ENCODE measurements at regions not wholly inside any gene's neighbourhood (a gene's known extent, or its start where the extent isn't known, plus 50 kb on each side); places are given as distances from the start of the nearest gene placed in this dataset.

DNA sequence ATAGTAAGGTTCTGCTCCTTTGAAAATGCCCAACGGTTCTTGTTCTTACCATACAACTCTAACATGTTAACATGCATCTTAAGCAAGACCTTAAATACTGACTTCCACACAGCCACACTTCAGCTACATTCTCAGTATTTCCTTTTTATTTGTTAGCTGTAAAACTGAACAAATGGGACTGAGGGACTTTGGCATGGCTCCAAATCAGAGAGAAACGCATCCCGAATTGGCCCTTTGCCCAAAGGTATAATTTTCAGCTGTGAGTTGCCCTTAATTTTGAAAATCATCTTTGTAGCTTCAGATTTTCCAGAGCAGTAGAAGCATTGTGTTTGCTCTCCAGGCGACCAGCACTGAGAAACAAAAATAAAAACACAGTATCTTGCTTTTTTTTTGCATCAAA is 56.4 kb downstream of the NEUROD6 start:
- no peak for DNase-seq
- intact Hi-C loops (cut with DNase I): no loop called here

- no peak for DNase-seq
- intact Hi-C loops (cut with DNase I): no loop called here
Measured at GRCh38 chr7:31271641-31272405, 68.7 kb downstream of the NEUROD6 start.

GRCh38 chr7:31267486-31267885 is 73.0 kb downstream of the NEUROD6 start:
- DNase-seq: no peak
- intact Hi-C loops (cut with DNase I): no loop called here

DNA sequence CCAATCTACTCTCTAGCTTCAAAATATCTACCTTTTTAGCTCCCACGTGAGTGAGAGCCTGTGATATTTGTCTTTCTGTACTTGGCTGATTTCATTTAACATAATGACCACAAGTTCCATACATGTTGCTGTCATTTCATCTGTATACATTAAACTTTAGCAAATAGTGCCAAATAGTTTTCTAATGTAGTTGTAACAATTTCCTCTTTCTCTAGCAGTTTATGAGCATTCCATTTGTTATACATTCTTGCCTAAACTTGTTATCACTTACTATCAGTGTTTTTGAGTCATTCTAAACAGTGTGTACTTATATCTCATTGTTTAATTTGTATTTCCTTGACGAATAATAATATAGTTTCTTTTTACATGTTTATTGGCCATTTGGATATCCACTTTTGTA is 77.2 kb downstream of the NEUROD6 start:
- intact Hi-C loops (cut with DNase I): no loop called here
- DNase-seq: no peak

DNA sequence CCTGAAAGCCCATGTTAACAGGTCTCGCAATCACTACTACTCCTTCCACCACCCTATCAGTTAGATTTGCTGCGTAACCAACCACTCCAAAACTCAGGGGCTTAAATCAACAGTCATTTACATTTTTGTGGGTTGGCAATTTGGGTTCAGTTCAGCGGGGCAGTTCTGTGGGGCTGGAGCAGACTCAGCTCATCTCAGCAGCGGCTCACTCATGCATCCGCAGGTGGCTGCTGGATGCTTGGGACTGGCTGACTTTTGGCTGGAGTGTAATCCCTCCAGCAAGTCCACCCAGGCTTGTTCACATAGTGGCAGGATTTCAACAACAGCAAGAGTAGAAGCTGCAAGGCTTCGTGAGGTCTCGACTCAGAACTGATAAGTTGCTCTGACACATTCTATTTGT is 79.2 kb downstream of the NEUROD6 start:
- DNase-seq: peak in 1 of 10 donors; percentile 81
- intact Hi-C loops (cut with DNase I): no loop called here

- intact Hi-C loops (cut with DNase I): no loop called here
- no peak for DNase-seq
Measured at GRCh38 chr7:31260851-31261250, 79.7 kb downstream of the NEUROD6 start.

GRCh38 chr7:31258391-31258790 is 82.1 kb downstream of the NEUROD6 start:
- intact Hi-C loops (cut with DNase I): no loop called here
- DNase-seq: no peak

DNA sequence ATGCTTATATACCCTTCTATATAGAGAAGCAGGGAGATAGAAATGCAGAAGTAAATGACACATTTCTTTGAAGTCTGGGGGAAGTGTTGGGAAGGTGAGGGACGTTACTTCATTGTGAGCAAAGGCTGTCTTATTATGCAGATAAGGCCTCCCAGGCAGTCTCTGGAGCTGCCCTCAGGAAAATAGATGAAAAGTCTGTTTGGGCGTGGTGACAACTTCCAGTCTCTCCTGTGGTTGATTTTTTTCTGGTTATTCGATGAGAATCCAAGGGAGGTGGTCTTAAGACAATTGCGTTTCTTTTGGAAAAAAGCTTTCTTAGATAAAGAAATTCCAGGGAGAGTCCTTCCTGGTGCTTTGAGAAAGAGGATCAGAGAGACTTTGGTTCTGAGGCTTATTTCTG is 84.0 kb downstream of the NEUROD6 start:
- intact Hi-C loops (cut with DNase I): no loop called here
- DNase-seq: no peak

DNA sequence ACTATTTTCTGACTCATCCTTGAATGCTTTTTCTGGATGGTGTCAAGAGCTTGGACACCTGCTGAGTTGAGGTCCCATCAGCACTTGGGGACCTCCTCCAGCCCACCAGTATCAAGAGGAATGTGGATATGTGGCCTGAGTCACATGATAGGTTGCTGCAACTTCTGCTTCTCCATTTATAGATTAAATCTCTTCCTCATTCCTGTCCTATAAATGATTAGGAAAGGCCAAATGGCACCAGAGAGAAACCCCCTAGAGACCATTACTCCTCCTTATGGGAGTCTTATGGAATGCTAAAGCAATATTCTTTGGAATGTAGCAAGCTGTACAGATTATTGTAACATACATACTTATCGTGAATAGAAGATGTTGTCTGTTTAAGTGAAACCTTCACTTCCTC is 85.6 kb downstream of the NEUROD6 start:
- intact Hi-C loops (cut with DNase I): no loop called here
- DNase-seq: no peak

DNA sequence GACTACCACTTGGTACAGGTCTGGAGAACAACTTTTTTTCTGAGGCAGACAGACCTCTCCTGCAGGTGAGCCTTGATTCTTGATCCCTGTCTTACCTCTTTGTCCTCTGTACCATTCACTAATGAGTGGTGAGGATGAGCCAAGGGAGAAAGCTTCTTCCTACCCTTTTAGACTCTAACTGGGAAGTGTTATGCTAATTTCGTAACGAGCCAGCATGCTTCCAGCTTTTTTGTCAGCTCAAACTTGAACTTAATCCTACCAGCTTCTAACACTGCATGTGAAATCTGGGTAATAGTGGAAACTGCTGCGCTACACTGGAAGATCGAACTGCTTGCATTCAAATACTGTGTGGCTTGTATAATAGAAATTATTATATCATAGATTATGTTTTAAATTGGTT is 87.0 kb downstream of the NEUROD6 start:
- DNase-seq: no peak
- intact Hi-C loops (cut with DNase I): no loop called here

DNA sequence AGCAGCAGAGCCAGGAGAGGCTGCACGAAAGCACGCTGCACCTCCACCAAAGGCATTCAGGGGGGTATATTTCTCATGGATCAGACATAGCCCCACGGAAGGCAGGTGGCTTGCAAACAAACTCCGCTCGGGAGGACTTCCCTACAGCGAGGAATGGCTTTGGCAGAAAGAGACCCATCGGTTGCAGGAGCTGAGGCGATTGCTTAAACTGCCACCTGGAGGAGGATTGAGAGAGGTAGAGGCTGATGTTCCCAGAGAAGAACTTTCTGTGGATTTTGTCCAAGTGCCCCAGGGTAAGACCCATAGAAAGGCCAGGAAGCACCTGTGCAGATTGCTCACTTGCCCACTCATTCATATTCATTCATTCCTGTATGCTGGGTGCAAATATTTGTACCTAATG is 89.1 kb downstream of the NEUROD6 start:
- intact Hi-C loops (cut with DNase I): no loop called here
- DNase-seq: no peak

DNA sequence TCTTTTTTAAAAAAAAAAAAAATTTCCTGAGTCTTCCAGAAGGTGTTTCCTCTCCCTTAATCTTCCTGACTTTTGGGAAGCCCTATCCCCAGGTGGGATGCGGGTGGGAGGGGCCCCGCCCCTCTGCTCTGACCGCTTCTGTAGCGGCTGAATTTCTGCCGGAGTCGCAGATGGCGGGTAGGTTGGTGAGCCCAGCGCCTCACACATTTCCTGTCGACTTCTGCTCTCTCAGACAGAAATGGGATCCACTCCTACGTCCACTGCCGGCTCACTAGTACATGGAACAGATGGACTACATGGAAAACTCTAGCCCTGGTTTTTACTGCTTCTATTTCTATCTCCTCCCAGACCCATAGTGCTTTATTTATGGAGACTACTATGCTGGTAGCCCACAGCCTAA is 90.9 kb downstream of the NEUROD6 start:
- DNase-seq: peak in 8 of 10 donors; percentile 36 to 92 (median 48)
- intact Hi-C loops (cut with DNase I): no loop called here

DNA sequence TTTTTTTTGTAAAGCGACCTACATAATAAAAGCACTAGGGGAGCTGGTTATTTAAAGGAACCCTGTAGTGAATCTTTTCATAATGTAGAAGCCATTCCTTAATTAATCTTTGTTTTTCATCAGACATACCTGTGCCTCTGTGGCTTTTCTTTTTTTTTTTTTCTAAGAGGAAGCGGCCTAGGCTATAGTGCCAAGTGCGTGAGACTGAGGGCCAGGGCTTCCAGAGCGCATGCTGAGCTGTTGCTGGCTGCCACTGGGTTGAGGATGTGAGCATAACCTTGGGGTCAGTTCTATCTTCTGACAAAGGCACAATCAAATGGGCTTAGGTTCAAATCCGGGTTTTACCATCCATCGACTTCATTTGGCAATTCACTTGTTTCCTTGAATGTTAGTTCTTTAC is 103.7 kb downstream of the NEUROD6 start:
- intact Hi-C loops (cut with DNase I): no loop called here

GRCh38 chr7:31234836-31235605 is 105.5 kb downstream of the NEUROD6 start:
- DNase-seq: no peak
- intact Hi-C loops (cut with DNase I): no loop called here

More for the DNA sequence above, 103.7 kb downstream of the NEUROD6 start:
- no peak for DNase-seq

GRCh38 chr7:31228957-31229356 is 111.6 kb downstream of the NEUROD6 start:
- intact Hi-C loops (cut with DNase I): no loop called here
- peak in 1 of 10 donors; percentile 70 for DNase-seq

- DNase-seq: no peak
- intact Hi-C loops (cut with DNase I): no loop called here
Measured at GRCh38 chr7:31214751-31215150, 125.8 kb downstream of the NEUROD6 start.

DNA sequence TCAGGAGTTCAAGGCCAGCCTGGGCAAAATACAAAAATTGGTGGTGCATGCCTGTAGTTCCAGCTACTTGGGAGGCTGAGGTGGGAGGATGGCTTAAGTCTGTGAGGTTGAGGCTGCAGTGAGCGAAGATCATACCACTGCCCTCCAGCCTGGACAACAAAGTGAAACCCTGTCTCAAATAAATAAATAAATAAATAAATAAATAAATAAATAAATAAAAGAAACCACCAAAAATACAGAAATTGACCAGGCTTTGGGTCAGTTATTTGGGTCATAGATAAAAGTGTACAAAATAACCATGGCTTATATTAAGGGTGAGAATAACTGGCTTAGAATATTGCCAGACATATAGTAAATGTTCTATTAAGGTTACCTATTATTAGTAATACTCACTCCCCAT is 129.2 kb downstream of the NEUROD6 start:
- intact Hi-C loops (cut with DNase I): no loop called here
- DNase-seq: no peak

GRCh38 chr7:31204071-31204470 is 136.5 kb downstream of the NEUROD6 start:
- DNase-seq: no peak
- intact Hi-C loops (cut with DNase I): no loop called here

- intact Hi-C loops (cut with DNase I): no loop called here
- DNase-seq: peak in 1 of 10 donors; percentile 42
Measured at GRCh38 chr7:31203551-31203950, 137.0 kb downstream of the NEUROD6 start.

GRCh38 chr7:31202801-31203200 is 137.7 kb downstream of the NEUROD6 start:
- DNase-seq: peak in 2 of 10 donors; percentile 20 to 81

DNA sequence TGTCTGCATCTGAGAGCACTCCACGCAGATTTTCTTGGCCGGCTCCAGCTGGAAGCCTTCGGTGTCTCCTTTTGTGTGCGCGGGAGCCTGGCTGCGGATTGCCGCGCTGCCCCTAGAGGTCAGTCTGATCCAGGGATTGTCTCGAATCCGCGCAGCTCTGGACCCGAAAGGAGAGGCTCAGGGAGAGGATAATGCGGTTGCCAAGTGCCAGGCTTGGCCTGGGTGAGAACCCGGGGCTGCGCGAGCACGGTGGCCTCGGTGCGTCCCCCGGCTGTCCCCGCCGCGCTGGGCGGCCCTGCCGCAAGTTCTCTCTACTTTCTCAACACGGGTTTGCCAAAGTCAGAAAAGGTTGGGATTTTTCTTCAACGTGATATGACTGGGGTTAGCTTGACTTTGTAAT is 140.9 kb downstream of the ADCYAP1R1 start:
- peak; percentile 65 to 97 (median 78) for DNase-seq
- intact Hi-C loops (cut with DNase I): loop anchor here (1.0 to 2.0 kb wide), 2 partner anchors 250 to 441 kb away; no protein-coding TSS in a partner anchor

More at GRCh38 chr7:31202801-31203200, 137.7 kb downstream of the NEUROD6 start:
- intact Hi-C loops (cut with DNase I): no loop called here

GRCh38 chr7:31190906-31191305 is 138.8 kb downstream of the ADCYAP1R1 start:
- intact Hi-C loops (cut with DNase I): no loop called here
- no peak for DNase-seq
